ENCODE measurements at regions not wholly inside any gene's neighbourhood (a gene's known extent, or its start where the extent isn't known, plus 50 kb on each side); places are given as distances from the start of the nearest gene placed in this dataset.

- no peak for TF ChIP-seq CTCF (IDR thresholded peaks at IDR 0.05)
- no peak for TF ChIP-seq POLR2A (IDR thresholded peaks at IDR 0.05)
These were observed 367.4 kb downstream of the EPHA4 start for GRCh38 chr2:221204699-221205098.

Measured in thyroid gland (tissue), 4 donors.